DOHH2 (cell line): ENCODE measurements at regions not wholly inside any gene's neighbourhood (a gene's known extent, or its start where the extent isn't known, plus 50 kb on each side); places are given as distances from the start of the nearest gene placed in this dataset.

ENCODE experiments used
- EZH2phosphoT487 ChIP-seq: fragments of 200-600 bp; sonication (generic); IDR thresholded peaks from 2 replicates; pipeline ENCODE4 v1.6.1; 2017; ENCODE audit warnings: borderline replicate concordance, mild to moderate bottlenecking, antibody characterized with exemption, low read length, moderate library complexity, mixed read lengths
- TF ChIP-seq, protein P1 (sequence below): fragments of 200-600 bp; sonication (generic); IDR thresholded peaks from one replicate; pipeline ENCODE4 v1.5.1; 2014; ENCODE audit warnings: antibody characterized with exemption, mild to moderate bottlenecking, low read depth, low read length; ENCODE audit not compliant: poor library complexity, severe bottlenecking

DNA sequence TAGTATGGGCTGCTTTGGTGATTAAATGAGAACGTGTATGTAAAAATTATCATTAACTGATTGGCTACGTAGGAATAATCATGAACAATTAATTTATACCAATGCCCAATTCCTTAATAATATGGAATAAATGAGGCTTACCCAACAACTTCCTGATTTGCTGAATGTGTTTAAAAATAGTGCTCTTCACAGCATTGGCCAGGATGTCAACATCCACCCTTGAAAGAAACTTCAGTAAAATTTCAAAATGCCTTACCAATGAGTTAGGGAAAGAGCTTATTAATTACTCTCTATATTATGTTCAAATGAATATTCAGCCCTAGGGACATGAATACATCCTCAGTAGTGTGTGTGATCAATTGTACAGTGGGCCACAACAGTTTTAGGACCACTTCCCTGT is 401.4 kb downstream of the PSAT1 start:
- TF ChIP-seq, protein P1, sequence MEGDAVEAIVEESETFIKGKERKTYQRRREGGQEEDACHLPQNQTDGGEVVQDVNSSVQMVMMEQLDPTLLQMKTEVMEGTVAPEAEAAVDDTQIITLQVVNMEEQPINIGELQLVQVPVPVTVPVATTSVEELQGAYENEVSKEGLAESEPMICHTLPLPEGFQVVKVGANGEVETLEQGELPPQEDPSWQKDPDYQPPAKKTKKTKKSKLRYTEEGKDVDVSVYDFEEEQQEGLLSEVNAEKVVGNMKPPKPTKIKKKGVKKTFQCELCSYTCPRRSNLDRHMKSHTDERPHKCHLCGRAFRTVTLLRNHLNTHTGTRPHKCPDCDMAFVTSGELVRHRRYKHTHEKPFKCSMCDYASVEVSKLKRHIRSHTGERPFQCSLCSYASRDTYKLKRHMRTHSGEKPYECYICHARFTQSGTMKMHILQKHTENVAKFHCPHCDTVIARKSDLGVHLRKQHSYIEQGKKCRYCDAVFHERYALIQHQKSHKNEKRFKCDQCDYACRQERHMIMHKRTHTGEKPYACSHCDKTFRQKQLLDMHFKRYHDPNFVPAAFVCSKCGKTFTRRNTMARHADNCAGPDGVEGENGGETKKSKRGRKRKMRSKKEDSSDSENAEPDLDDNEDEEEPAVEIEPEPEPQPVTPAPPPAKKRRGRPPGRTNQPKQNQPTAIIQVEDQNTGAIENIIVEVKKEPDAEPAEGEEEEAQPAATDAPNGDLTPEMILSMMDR = no peak
- TF ChIP-seq EZH2phosphoT487 = no peak
